IPS DF 19.7 (cell line): ENCODE measurements at regions not wholly inside any gene's neighbourhood (a gene's known extent, or its start where the extent isn't known, plus 50 kb on each side); places are given as distances from the start of the nearest gene placed in this dataset.

ENCODE experiments used
- DNase-seq: peaks from one replicate; pipeline ENCODE4 v3.0.0-alpha.2; 2013; ENCODE audit warnings: low read depth, low spot score

GRCh38 chr10:128421371-128422160 is 295.3 kb upstream of the MKI67 start:
- DNase-seq, result no peak

GRCh38 chr10:128422190-128422589 is 296.0 kb upstream of the MKI67 start:
- no peak for DNase-seq

GRCh38 chr10:128422999-128423398 is 296.8 kb upstream of the MKI67 start:
- no peak for DNase-seq

GRCh38 chr10:128429321-128429720 is 303.1 kb upstream of the MKI67 start:
- DNase-seq, result no peak

GRCh38 chr10:128429835-128430513 is 303.8 kb upstream of the MKI67 start:
- no peak for DNase-seq

- DNase-seq, result no peak
Measured at GRCh38 chr10:128431083-128431482, 304.9 kb upstream of the MKI67 start.

DNA sequence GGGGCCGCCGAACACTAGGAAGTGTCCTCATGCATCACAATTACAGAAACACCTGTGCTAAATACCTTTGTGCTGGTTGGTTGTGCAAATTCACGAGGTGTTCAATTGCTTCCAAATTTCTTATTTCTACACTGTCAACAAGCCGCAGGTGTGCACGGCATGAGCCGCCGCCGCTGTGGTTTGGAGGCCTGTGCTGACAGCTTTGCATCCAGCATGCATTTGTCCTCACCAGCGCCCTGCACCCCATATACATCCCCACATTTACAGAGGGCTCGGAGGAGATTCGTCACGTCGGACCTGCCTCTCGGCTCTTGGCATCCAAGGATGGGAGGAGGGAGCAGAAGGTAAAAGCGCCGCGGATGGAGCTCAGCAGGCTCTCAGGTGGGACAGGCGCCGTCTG is 305.3 kb upstream of the MKI67 start:
- no peak for DNase-seq

DNA sequence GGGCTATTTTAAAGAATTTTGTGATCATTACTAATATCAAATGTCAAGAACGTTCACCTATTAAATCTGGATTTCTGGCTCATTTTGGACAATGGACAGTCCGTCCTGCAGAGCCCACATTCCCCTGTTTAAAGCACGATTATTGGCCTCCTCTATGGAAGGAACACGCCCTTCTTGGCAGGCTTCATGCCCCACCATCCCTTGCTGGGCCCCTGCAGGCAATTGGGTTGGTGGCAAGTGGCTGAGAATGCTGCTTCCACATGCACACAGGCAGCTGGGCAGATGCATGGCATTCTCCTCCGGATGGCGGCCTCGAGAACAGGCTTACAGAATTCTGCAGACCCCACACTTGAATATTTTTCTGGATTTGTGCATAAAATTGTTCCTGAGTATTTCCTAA is 305.8 kb upstream of the MKI67 start:
- DNase-seq, result no peak

DNA sequence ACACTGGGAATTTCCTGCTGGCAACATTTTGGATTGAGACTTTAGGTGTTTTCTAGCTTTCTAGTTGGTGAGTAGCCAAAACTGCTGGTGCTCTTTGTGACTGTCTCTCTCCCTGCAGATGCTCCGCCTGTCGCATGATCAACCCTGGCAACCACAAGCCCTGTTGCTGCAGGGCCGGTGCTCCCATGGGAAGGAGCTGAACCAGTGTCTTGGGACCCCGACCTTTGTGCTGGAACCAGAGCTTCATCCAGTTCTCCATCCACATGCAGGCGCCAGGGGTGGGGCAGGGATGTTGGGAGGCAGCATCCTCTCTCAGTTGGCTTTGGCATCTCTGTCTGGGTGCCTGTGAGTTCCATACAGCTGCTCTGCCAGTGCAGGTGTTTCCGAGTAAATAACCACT is 306.2 kb upstream of the MKI67 start:
- DNase-seq, result no peak

DNA sequence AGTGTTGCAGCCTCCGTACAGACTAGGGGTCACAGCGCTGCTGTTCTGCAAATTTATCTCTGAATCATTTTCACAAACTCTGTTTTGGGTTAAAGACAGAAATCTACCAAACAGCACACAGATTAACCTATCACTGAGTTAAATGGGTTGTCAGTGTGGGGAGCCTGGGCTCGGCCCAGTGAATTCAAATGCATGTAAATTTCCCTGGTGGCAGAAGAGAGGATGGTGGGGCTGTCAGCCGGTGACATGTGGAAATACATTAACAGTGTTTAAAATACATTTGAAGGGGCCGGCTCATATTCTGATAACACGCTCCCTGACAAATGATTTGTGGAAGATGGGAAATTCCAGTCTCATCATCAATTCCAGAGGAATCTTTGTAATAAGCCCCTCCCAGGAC is 309.6 kb upstream of the MKI67 start:
- no peak for DNase-seq

GRCh38 chr10:128437786-128438345 is 311.6 kb upstream of the MKI67 start:
- DNase-seq, result no peak

GRCh38 chr10:128438417-128439063 is 312.3 kb upstream of the MKI67 start:
- DNase-seq, result no peak

- no peak for DNase-seq
Measured at GRCh38 chr10:128440513-128441160, 314.4 kb upstream of the MKI67 start.

DNA sequence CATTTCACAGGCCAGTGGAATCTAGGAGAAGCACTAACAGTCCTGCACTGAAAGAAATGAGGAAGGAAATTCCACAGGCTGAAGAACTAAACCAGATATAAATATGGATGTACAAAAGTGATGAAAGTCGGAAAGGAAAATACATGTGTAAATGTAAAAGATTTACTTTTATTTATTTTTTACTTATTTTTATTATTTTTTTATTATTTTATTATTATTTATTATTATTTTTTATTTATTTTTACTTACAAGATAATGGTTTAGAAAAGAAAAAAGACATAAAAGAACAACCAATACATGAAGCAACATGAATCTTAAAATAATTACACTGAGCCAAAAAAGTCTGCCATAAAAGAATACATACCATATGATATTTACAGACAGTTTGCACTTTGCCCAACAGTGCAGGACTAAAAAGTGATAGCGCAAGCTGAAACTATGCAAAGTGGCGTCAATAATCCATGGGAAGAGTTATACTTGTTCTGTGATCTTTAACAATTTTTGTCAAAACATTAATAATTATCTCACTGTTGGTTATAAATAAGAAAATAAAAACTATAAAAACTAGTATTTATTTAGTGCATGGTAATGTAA is 317.8 kb upstream of the MKI67 start:
- DNase-seq, result no peak

- no peak for DNase-seq
Measured at GRCh38 chr10:128448796-128449195, 322.6 kb upstream of the MKI67 start.

- no peak for DNase-seq
Measured at GRCh38 chr10:128451879-128452278, 325.7 kb upstream of the MKI67 start.

DNA sequence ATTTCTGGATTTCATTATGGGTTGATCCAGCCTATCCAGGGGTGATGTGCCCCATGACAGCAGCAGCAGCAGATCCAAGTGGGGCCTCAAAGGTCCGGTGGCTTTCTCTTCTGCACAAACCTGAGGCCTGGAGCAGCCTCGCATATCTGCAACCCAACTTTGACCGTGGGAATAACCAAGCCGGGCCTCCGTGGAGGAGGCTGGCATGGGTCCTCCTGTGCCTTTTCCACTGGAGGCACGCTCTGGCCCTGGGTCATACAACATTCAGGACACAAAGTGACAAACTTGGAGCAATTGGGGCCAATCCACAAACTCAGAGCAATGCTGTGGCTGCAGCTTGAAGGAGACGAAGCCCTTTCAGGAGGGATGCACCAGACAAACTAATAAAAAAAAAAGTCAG is 330.0 kb upstream of the MKI67 start:
- no peak for DNase-seq

- no peak for DNase-seq
Measured at GRCh38 chr10:128457136-128457535, 330.9 kb upstream of the MKI67 start.

DNA sequence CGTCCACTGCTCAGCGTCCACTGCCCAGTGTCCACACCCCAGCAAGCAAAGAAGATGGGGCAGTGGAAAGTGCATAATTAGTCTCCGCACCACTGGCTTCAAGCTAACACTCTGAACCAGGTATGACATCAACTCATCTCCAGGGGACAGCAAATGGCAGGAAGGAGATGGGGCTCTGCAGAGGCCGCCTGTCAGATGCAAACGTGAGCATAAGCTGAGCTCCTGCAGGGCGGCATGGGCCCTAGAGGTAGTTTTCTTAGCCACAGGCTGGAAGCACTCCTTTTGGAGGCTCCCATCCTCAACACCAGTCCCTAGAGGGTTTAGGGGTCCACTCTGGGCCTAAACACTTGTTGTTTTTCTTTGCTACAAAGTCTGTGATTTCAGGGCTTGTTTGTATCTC is 335.8 kb upstream of the MKI67 start:
- DNase-seq, result no peak

DNA sequence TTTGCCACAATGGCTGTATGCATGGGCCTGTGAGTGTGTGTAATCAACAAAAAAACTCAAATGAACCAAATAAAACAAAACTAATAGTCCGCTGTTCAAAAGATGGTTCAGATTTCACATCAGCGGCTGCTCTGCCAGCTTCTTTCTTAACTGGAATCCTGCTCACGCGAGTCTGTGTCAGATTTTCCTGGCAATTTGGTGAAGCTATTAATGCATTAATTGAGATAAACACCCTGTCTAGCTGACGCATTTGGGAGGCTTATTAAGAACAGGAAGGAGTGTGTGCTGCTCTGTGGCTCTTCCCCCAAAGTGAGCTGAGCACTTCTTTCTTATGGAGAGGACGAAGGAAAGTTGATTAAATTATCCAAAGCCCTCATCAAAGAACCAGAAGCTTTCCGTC is 336.6 kb upstream of the MKI67 start:
- DNase-seq, result no peak

DNA sequence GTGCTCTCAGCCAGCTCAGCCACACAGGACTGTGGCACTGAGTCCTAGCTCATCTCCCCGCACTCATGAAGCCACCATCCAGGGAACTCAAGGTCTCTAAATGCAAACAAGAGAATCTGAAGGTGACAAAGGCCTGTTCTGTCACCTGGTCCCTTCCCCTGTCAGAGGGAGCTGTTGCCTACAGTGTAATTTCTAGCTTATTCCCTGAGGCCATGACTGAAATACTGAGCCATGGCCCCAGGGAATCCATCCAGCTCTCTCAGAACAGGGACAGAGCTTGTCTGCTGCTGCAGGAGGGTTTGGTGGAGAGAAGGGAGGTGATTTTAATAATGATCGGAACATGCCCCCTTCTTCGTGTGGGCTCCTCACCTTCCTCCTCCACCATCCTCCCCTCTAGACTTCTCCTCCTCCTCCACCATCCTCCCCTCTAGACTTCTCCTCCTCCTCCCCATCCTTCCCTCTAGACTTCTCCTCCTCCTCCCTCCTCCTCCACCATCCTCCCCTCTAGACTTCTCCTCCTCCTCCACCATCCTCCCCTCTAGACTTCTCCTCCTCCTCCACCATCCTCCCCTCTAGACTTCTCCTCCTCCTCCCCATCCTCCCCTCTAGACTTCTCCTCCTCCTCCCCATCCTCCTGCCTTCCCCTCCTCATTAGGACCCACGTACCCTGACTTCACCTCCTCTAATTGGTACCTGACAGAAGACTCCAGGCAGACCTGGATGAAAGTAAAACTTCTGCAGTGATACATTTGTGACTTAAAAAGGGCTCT is 338.0 kb upstream of the MKI67 start:
- no peak for DNase-seq
